WERI-Rb-1 (cell line): ENCODE measurements at regions not wholly inside any gene's neighbourhood (a gene's known extent, or its start where the extent isn't known, plus 50 kb on each side); places are given as distances from the start of the nearest gene placed in this dataset.

ENCODE experiments used
- DNase-seq: peaks from one replicate; pipeline ENCODE4 v3.0.0-alpha.2; 2020
- H3K27ac ChIP-seq: fragments of 250-450 bp; sonication (Bioruptor Pico); 2 replicates; pipeline ENCODE4 v1.5.1; 2020; ENCODE audit warnings: mild to moderate bottlenecking, moderate library complexity
- H3K27me3 ChIP-seq: fragments of 250-450 bp; sonication (Bioruptor Pico); 2 replicates; pipeline ENCODE4 v1.5.1; 2021; ENCODE audit warnings: mild to moderate bottlenecking, low read depth, moderate library complexity; ENCODE audit not compliant: insufficient read depth, severe bottlenecking
- H3K36me3 ChIP-seq: fragments of 250-450 bp; sonication (Bioruptor Pico); 2 replicates; pipeline ENCODE4 v1.5.1; 2020; ENCODE audit warnings: mild to moderate bottlenecking, moderate library complexity
- H3K4me3 ChIP-seq: 2 replicates; pipeline ENCODE4 v1.5.1; 2011; ENCODE audit warnings: low read depth, mild to moderate bottlenecking, control low read depth, low read length
- H3K9me3 ChIP-seq: fragments of 250-450 bp; sonication (Bioruptor Pico); 2 replicates; pipeline ENCODE4 v1.5.1; 2021; ENCODE audit warnings: mild to moderate bottlenecking, moderate library complexity; ENCODE audit not compliant: severe bottlenecking
- CTCF ChIP-seq: IDR thresholded peaks from 2 replicates; pipeline ENCODE4 v1.5.1; 2011; ENCODE audit warnings: low read depth, mild to moderate bottlenecking, control low read depth, inconsistent platforms, low read length

DNA sequence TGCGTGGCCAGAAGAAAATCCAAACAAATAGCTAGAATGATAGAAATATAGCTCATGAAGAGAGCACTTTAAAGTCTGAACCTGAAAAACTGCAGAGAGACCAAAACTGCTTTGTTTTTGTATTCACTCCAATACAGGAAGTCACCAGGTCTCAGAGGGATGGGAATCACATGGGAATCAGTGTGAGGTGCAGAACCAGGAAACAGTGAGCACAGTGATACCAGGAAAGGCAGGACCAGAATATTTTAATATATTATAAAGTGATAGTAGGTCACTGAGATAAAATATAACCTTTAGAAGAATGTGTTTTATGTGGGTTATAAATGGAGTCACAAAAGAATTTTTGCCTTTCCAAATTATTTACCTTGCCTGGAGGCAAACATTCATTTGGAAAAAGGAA, 277.3 kb downstream of the CASP12 start:
- no peak for TF ChIP-seq CTCF
- no peak for DNase-seq
- H3K36me3 ChIP-seq, result no peaks in the 10 kb centered on the region
- H3K27ac ChIP-seq, result no peak overlapping the region
- no peaks in the 10 kb centered on the region for H3K27me3 ChIP-seq
- peaks cover 3% of the 10 kb centered on the region for H3K9me3 ChIP-seq
- H3K4me3 ChIP-seq, result no peak overlapping the region

GRCh38 chr11:104619751-104620150, 278.5 kb downstream of the CASP12 start:
- no peak for TF ChIP-seq CTCF
- H3K27ac ChIP-seq, result no peak overlapping the region
- peaks cover 3% of the 10 kb centered on the region for H3K9me3 ChIP-seq
- no peak overlapping the region for H3K4me3 ChIP-seq
- H3K36me3 ChIP-seq, result no peaks in the 10 kb centered on the region
- DNase-seq, result no peak
- no peaks in the 10 kb centered on the region for H3K27me3 ChIP-seq

- no peak for TF ChIP-seq CTCF
- H3K9me3 ChIP-seq, result peaks cover 3% of the 10 kb centered on the region
Observed at GRCh38 chr11:104618954-104619353, 279.3 kb downstream of the CASP12 start.

DNA sequence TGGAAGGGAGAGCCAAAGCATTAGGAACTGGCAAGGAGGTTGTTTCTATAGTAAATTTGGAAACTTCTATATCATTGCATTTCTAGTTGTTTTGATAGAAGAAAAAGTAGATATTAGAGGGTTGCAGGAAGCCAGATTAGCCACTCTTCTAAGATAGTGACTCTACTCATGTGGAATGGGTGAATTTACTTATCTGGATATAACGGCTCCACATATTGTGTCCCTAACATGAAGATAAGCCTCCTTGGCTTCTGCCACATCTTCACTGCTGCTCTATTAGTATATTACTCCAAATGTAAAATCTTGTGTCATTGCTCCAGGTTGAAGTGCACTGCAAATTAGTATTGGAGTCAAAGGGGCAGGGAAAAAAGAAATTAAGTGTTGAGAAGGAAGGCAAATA, 283.3 kb downstream of the CASP12 start:
- H3K27ac ChIP-seq, result no peak overlapping the region
- H3K27me3 ChIP-seq, result no peaks in the 10 kb centered on the region
- DNase-seq, result no peak
- peaks cover 3% of the 10 kb centered on the region for H3K9me3 ChIP-seq
- H3K36me3 ChIP-seq, result no peaks in the 10 kb centered on the region
- no peak for TF ChIP-seq CTCF
- no peak overlapping the region for H3K4me3 ChIP-seq

More at GRCh38 chr11:104618954-104619353, 279.3 kb downstream of the CASP12 start:
- Histone ChIP-seq H3K36me3 (no peaks in the 10 kb centered on the region), H3K4me3 (no peak overlapping the region), H3K27ac (no peak overlapping the region), H3K27me3 (no peaks in the 10 kb centered on the region)
- no peak for DNase-seq

DNA sequence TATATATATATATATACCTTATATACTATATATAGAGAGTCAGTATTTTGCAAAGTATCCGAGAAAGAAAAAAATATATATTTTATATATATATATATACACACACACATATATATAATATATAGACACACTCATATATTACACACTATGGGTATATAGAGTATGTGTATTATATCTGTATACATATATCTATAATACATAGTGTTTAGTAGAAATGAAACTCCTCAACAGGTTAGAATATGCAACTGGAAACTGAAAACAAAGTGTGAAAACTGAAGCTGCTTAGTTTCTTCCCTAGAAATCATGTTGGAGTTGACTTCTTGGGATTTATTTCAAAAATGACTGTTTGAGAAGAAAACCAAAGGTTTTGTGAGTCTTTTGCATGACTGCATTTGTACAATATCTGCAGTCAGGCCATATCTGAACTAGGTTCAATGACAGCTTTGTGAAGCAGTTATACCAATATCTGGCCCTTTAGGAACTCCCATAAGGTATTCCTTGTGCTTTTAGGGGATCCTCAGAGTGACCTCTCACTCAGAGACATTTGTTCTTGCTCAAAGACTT, 284.1 kb downstream of the CASP12 start:
- Histone ChIP-seq H3K9me3 (peaks cover 3% of the 10 kb centered on the region), H3K4me3 (no peak overlapping the region), H3K27ac (no peak overlapping the region), H3K27me3 (no peaks in the 10 kb centered on the region), H3K36me3 (no peaks in the 10 kb centered on the region)
- TF ChIP-seq CTCF, result no peak
- no peak for DNase-seq

- Histone ChIP-seq H3K27me3 (no peaks in the 10 kb centered on the region), H3K9me3 (no peaks in the 10 kb centered on the region), H3K4me3 (no peak overlapping the region), H3K36me3 (no peaks in the 10 kb centered on the region), H3K27ac (no peak overlapping the region)
- no peak for TF ChIP-seq CTCF
- DNase-seq, result no peak
Observed at GRCh38 chr11:104610635-104611034, 287.6 kb downstream of the CASP12 start.
